KMS-11 (cell line): ENCODE measurements at regions not wholly inside any gene's neighbourhood (a gene's known extent, or its start where the extent isn't known, plus 50 kb on each side); places are given as distances from the start of the nearest gene placed in this dataset.
"Not testable (repeated sequence)": the region's sequence is repeated elsewhere in the genome, so short reads cannot be mapped to it uniquely, and the experiment has no call there.

Experiments used
- H2AFZ ChIP-seq: fragments of 200-600 bp; sonication (generic); 2 replicates; pipeline ENCODE4 v1.6.1; 2016; ENCODE audit warnings: antibody characterized with exemption, mixed run types, low read depth
- H3K27ac ChIP-seq: fragments of 200-600 bp; sonication (generic); 2 replicates; pipeline ENCODE4 v1.6.1; 2016; ENCODE audit warnings: mild to moderate bottlenecking, mixed run types
- H3K27me3 ChIP-seq: fragments of 200-600 bp; sonication (generic); 2 replicates; pipeline ENCODE4 v1.6.1; 2017; ENCODE audit warnings: mild to moderate bottlenecking, low read depth, mixed run types, moderate library complexity; ENCODE audit not compliant: insufficient read depth
- H3K36me3 ChIP-seq: fragments of 200-600 bp; sonication (generic); 2 replicates; pipeline ENCODE4 v1.6.1; 2017; ENCODE audit warnings: mild to moderate bottlenecking, mixed run types; ENCODE audit not compliant: insufficient read depth
- H3K4me1 ChIP-seq: fragments of 200-600 bp; sonication (generic); 2 replicates; pipeline ENCODE4 v1.6.1; 2016; ENCODE audit warnings: mild to moderate bottlenecking, low read depth, mixed run types; ENCODE audit not compliant: poor library complexity, severe bottlenecking
- H3K4me2 ChIP-seq: fragments of 200-600 bp; sonication (generic); 2 replicates; pipeline ENCODE4 v1.7.0; 2016; ENCODE audit warnings: mild to moderate bottlenecking, mixed run types
- H3K4me3 ChIP-seq: fragments of 200-600 bp; sonication (generic); IDR thresholded peaks from 2 replicates; pipeline ENCODE4 v1.6.1; 2017; ENCODE audit warnings: low read depth, low read length, mixed read lengths; ENCODE audit not compliant: insufficient read depth
- H3K79me2 ChIP-seq: fragments of 200-600 bp; sonication (generic); 2 replicates; pipeline ENCODE4 v1.6.1; 2016; ENCODE audit warnings: low read depth, mixed run types; ENCODE audit not compliant: insufficient read depth
- H3K9ac ChIP-seq: fragments of 200-600 bp; sonication (generic); 2 replicates; pipeline ENCODE4 v1.6.1; 2016; ENCODE audit warnings: mild to moderate bottlenecking, mixed run types
- H4K20me1 ChIP-seq: fragments of 200-600 bp; sonication (generic); 2 replicates; pipeline ENCODE4 v1.6.1; 2016; ENCODE audit warnings: mild to moderate bottlenecking, mixed run types; ENCODE audit not compliant: insufficient read depth

DNA sequence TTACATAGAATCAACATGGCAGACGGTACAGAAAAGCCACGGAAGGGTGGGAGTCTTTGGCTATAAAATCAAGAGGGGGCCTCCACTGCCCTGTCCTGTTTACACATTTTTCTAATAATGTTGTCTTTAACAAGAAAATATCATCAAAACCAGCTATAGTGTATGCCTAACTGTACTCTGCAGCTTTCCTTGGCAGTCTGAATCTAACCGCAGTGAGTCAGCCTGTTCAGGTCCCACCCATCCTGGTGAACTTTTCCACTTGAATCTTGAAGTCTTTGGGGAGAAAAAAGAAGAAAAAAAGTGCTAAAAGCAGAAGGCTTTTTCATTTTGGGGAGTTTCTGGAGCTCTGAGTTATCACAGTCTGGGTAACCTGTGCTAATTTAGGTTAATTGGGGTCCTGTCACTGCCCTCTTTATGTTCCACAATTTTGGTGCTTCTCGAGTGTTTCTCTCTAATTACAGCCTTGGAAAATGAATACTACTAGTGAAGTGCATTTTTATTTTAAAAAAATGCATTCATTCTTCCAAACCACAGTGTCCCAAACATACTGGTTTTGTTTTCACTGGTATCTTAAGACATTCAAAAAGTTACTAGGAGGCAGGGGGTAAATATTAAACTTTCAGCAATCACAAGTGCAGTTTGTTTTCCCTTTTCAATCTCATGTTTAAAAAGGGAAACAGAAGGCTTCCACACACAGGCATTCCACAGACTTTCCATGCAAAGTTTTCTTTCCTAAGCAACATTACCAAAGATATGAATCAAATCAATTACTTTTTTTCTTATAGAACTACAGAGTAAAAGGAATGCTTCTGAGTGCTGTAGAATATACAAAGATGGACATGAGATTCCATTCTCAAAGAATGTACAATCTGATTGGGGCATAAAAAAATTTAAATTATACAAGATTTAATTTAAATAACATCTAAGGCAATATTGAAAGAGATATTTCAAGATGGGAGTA, 86.8 kb upstream of the SEC22B start:
- H3K79me2 ChIP-seq, H3K27me3 ChIP-seq, H3K4me2 ChIP-seq, H3K27ac ChIP-seq, H3K4me3 ChIP-seq, H2AFZ ChIP-seq, H4K20me1 ChIP-seq, H3K4me1 ChIP-seq, H3K36me3 ChIP-seq, H3K9ac ChIP-seq: not testable (repeated sequence)

GRCh38 chr1:120257778-120258105, 81.4 kb upstream of the SEC22B start:
- H2AFZ ChIP-seq, H3K79me2 ChIP-seq, H3K4me1 ChIP-seq, H4K20me1 ChIP-seq, H3K27me3 ChIP-seq, H3K36me3 ChIP-seq, H3K4me3 ChIP-seq, H3K9ac ChIP-seq, H3K4me2 ChIP-seq, H3K27ac ChIP-seq: not testable (repeated sequence)

DNA sequence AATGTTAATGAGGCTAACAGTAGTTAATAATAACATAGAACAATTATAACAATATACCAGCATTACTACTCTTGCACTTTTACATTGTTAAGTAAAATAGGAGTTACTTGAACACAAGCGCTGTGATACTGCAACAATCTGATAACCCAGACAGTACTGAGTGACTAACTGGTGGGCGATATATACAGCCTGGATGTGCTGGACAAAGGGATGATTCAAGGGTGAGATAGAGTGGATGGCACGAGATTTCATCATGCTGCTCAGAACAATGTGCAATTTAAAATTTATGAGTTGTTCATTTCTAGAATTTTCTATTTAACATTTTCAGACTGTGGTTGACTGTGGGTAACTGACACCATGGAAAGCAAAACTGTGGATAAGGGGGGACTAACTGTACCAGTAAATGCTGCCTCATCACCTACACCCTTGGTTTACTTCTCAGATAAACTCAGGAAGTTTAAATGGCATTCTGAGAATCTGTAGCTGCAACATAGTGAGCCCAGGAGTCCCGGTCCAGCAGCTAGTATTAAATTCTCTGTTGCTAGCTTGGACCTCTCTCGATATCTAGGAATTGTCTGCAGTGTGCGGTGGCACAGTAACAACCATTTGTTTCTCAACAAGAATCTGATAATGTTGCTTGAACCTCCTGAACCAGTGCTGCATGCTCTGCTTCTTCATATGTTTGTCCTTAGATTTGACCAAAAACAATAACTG, 80.9 kb upstream of the SEC22B start:
- H3K9ac ChIP-seq, H3K36me3 ChIP-seq, H3K27me3 ChIP-seq, H3K4me3 ChIP-seq, H3K79me2 ChIP-seq, H2AFZ ChIP-seq, H3K4me2 ChIP-seq, H3K27ac ChIP-seq, H3K4me1 ChIP-seq, H4K20me1 ChIP-seq: not testable (repeated sequence)

DNA sequence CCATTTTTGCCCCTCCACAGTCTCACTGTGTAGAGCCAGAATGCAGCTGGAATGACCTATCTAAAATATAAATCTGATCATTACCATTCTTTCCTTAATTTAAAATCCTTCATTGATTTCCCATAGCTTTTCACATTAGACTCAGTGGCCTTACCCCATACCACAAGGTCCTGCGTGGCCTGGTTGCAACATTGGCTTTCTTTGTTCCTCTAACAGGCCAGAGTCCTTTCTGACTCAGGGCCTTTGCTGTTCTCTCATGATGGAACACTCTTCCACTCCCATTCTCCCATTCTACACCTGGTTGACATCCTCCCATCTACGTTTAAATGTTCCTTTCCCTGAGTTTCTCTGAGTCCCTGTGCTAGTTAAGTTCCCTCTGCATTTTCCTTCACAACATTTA, 74.4 kb upstream of the SEC22B start:
- not testable (repeated sequence) for H3K4me1 ChIP-seq, H3K9ac ChIP-seq, H3K27ac ChIP-seq, H3K79me2 ChIP-seq, H2AFZ ChIP-seq, H3K4me3 ChIP-seq, H3K4me2 ChIP-seq, H3K27me3 ChIP-seq, H4K20me1 ChIP-seq, H3K36me3 ChIP-seq

- H3K4me2 ChIP-seq, H3K4me3 ChIP-seq, H2AFZ ChIP-seq, H3K9ac ChIP-seq, H3K4me1 ChIP-seq, H3K79me2 ChIP-seq, H3K27me3 ChIP-seq, H4K20me1 ChIP-seq, H3K27ac ChIP-seq, H3K36me3 ChIP-seq: not testable (repeated sequence)
Measured at GRCh38 chr1:120248726-120249427, 72.6 kb upstream of the SEC22B start.

DNA sequence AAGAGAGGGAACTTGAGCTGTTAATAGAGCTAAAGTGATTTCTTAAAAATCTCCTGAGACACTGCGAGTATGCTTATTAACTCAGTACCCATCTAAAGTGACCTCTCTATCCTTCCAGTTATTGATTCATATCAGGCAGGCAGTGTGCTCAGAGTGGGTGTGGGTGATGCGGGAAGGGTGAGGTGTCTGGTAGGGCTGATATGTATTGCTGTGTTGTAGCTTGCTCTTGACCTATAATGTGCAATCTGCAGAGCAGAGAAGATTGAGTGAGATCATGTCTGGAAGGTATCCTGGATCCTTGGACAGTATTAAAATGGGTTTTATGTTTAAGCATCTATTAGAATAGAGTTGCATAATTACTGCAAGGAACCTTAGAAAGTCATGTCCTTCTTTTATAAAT, 71.9 kb upstream of the SEC22B start:
- not testable (repeated sequence) for H3K4me2 ChIP-seq, H3K27ac ChIP-seq, H3K27me3 ChIP-seq, H3K36me3 ChIP-seq, H3K9ac ChIP-seq, H3K79me2 ChIP-seq, H3K4me3 ChIP-seq, H3K4me1 ChIP-seq, H2AFZ ChIP-seq, H4K20me1 ChIP-seq

DNA sequence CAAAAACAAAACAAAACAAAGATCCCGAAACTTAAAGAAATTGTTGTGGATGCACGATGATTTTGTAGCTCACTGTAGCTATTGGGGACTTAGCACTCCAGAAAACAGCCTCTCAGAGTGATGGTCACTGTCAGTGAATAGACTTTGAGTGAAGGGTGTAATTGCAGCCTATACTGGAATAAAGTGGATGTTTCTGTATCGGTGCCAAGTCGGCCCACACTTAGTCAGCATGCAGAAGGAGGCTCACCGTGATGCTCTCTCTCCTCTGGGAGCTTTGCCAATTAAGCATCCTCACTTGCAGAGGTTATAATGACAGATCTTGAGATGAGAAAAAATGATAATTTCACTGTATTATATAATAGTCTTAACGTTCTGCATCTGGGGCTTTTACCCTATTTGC, 67.5 kb upstream of the SEC22B start:
- not testable (repeated sequence) for H4K20me1 ChIP-seq, H3K9ac ChIP-seq, H3K4me1 ChIP-seq, H3K4me2 ChIP-seq, H3K27ac ChIP-seq, H3K36me3 ChIP-seq, H3K79me2 ChIP-seq, H2AFZ ChIP-seq, H3K4me3 ChIP-seq, H3K27me3 ChIP-seq

- H3K4me1 ChIP-seq, H3K4me2 ChIP-seq, H4K20me1 ChIP-seq, H3K4me3 ChIP-seq, H3K79me2 ChIP-seq, H3K27ac ChIP-seq, H3K9ac ChIP-seq, H2AFZ ChIP-seq, H3K36me3 ChIP-seq, H3K27me3 ChIP-seq: not testable (repeated sequence)
Measured at GRCh38 chr1:120242582-120242981, 66.3 kb upstream of the SEC22B start.

DNA sequence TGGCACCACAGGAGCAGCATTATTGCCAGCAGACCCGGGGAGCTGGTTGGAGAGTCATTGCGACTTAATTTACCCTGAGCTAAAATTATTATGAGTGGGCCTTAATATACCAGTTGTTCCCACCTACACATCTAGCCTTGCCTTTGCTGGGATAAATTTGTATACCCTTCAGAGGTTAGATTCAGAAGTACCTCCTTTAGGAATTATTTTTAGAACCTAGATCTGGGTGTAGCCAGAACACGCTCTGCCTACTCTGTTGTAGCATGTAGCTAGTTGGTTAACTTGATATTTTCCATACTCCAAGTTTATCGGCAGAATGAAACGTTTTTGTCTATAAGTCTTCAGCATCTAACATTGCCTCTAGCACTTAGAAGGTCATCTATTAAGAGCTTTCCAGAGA, 65.5 kb upstream of the SEC22B start:
- not testable (repeated sequence) for H3K27ac ChIP-seq, H3K4me1 ChIP-seq, H3K4me3 ChIP-seq

DNA sequence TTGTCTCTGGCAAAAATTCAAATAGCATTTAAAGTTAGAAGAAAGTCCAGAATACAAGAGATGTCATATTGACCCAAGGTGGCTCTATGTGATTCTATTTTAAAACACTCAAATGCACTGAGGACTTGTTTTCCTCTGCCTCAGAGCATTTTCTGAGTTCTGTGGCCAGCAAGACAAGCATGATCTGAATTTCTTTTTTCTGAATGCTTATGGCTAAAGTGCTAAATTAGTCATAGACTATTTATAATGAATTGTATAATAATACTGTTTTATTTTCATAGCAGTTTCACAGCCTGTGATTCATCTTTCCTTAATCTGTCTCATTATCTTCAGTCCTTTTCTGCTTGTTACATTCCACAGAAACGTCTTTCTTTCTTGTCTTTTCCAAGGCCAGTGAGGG, 63.9 kb upstream of the SEC22B start:
- not testable (repeated sequence) for H3K27me3 ChIP-seq, H3K4me3 ChIP-seq, H3K9ac ChIP-seq, H2AFZ ChIP-seq, H3K27ac ChIP-seq, H3K79me2 ChIP-seq, H4K20me1 ChIP-seq, H3K4me2 ChIP-seq, H3K36me3 ChIP-seq, H3K4me1 ChIP-seq

More for the DNA sequence above, 65.5 kb upstream of the SEC22B start:
- not testable (repeated sequence) for H3K9ac ChIP-seq, H3K36me3 ChIP-seq, H3K79me2 ChIP-seq, H3K27me3 ChIP-seq, H2AFZ ChIP-seq, H4K20me1 ChIP-seq, H3K4me2 ChIP-seq
